Loucy (cell line): ENCODE measurements at regions not wholly inside any gene's neighbourhood (a gene's known extent, or its start where the extent isn't known, plus 50 kb on each side); places are given as distances from the start of the nearest gene placed in this dataset.

Experiments used
- EZH2phosphoT487 ChIP-seq: fragments of 200-600 bp; IDR thresholded peaks from 2 replicates; pipeline ENCODE4 v1.6.1; 2018; ENCODE audit warnings: antibody characterized with exemption, mild to moderate bottlenecking, moderate library complexity, borderline replicate concordance
- TF ChIP-seq, protein P1 (sequence below): fragments of 200-600 bp; sonication (generic); conservative IDR thresholded peaks from 2 replicates; pipeline ENCODE4 v1.5.1; 2014; ENCODE audit warnings: mild to moderate bottlenecking, antibody characterized with exemption, low read length

DNA sequence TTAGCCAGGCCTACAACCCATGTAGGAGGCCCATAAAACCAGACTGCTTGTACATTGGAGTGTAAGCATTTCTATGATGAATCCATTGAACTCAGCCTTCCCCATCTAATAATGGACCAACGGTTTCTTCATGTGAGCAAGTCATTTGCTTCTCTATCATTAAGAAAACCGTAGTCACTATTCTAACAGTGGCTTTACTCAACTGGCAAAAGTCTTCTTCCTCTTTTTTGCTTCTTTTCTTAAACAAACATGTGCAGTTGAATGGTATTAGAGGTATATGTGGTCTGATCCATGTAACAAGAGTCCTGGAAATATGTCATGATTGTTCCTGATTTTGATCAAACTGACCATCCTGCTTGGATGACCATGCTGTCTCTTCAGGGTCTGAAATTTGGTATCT, 132.4 kb upstream of the STXBP5 start:
- TF ChIP-seq, protein P1, sequence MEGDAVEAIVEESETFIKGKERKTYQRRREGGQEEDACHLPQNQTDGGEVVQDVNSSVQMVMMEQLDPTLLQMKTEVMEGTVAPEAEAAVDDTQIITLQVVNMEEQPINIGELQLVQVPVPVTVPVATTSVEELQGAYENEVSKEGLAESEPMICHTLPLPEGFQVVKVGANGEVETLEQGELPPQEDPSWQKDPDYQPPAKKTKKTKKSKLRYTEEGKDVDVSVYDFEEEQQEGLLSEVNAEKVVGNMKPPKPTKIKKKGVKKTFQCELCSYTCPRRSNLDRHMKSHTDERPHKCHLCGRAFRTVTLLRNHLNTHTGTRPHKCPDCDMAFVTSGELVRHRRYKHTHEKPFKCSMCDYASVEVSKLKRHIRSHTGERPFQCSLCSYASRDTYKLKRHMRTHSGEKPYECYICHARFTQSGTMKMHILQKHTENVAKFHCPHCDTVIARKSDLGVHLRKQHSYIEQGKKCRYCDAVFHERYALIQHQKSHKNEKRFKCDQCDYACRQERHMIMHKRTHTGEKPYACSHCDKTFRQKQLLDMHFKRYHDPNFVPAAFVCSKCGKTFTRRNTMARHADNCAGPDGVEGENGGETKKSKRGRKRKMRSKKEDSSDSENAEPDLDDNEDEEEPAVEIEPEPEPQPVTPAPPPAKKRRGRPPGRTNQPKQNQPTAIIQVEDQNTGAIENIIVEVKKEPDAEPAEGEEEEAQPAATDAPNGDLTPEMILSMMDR: no peak
- TF ChIP-seq EZH2phosphoT487: no peak
